ENCODE measurements at regions not wholly inside any gene's neighbourhood (a gene's known extent, or its start where the extent isn't known, plus 50 kb on each side); places are given as distances from the start of the nearest gene placed in this dataset.
"Not testable (repeated sequence)": the region's sequence is repeated elsewhere in the genome, so short reads cannot be mapped to it uniquely, and the experiment has no call there.

GRCh38 chr7:32206987-32207386, 136.8 kb upstream of the PDE1C start:
- peak; percentile 46 for ATAC-seq
- TF ChIP-seq ZFP3 (CRISPR knock-in tag; IDR thresholded peaks at IDR 0.05): no peak
- no peak for TF ChIP-seq ZC3H10 (CRISPR knock-in tag; IDR thresholded peaks at IDR 0.05)
- no peak for TF ChIP-seq TSHZ2 (CRISPR knock-in tag; IDR thresholded peaks at IDR 0.05)
- no peak for TF ChIP-seq TOX (CRISPR knock-in tag; IDR thresholded peaks at IDR 0.05; ENCODE audit: borderline replicate concordance)
- no peak for TF ChIP-seq TCF4 (CRISPR knock-in tag; IDR thresholded peaks at IDR 0.05; ENCODE audit: borderline replicate concordance)
- TF ChIP-seq BACH2 (CRISPR knock-in tag; IDR thresholded peaks at IDR 0.05; ENCODE audit: borderline replicate concordance): no peak
- TF ChIP-seq SNAI2 (CRISPR knock-in tag; IDR thresholded peaks at IDR 0.05): no peak
- TF ChIP-seq OSR1 (CRISPR knock-in tag; IDR thresholded peaks at IDR 0.05): no peak
- TF ChIP-seq ZFP30 (CRISPR knock-in tag; IDR thresholded peaks at IDR 0.05): no peak
- no peak for TF ChIP-seq CSDC2 (CRISPR knock-in tag; IDR thresholded peaks at IDR 0.05)
- no peak for TF ChIP-seq RARB (CRISPR knock-in tag; IDR thresholded peaks at IDR 0.05)
- no peak for TF ChIP-seq PATZ1 (CRISPR knock-in tag; IDR thresholded peaks at IDR 0.05; ENCODE audit: borderline replicate concordance)
- TF ChIP-seq GLIS3 (CRISPR knock-in tag; IDR thresholded peaks at IDR 0.05): no peak
- no peak for TF ChIP-seq CSRNP3 (CRISPR knock-in tag; IDR thresholded peaks at IDR 0.05)
- TF ChIP-seq ESRRG (CRISPR knock-in tag; IDR thresholded peaks at IDR 0.05): no peak
- TF ChIP-seq ZNF8 (CRISPR knock-in tag; IDR thresholded peaks at IDR 0.05): no peak
- no peak for TF ChIP-seq CREB5 (CRISPR knock-in tag; IDR thresholded peaks at IDR 0.05; ENCODE audit: low read depth)
- TF ChIP-seq ARNTL (CRISPR knock-in tag; IDR thresholded peaks at IDR 0.05; ENCODE audit: borderline replicate concordance, low read depth): no peak
- no peak for TF ChIP-seq ZNF70 (CRISPR knock-in tag; IDR thresholded peaks at IDR 0.05)

GRCh38 chr7:32206488-32206887, 136.3 kb upstream of the PDE1C start:
- no peak for ATAC-seq

GRCh38 chr7:32205298-32205824, 135.2 kb upstream of the PDE1C start:
- not testable (repeated sequence) for ATAC-seq

More at GRCh38 chr7:32206488-32206887, 136.3 kb upstream of the PDE1C start:
- TF ChIP-seq CSRNP3 (CRISPR knock-in tag; IDR thresholded peaks at IDR 0.05): no peak
- TF ChIP-seq ISL1 (CRISPR knock-in tag; IDR thresholded peaks at IDR 0.05): no peak
- no peak for TF ChIP-seq ZNF8 (CRISPR knock-in tag; IDR thresholded peaks at IDR 0.05)
- no peak for TF ChIP-seq PATZ1 (CRISPR knock-in tag; IDR thresholded peaks at IDR 0.05; ENCODE audit: borderline replicate concordance)
- no peak for TF ChIP-seq GLIS3 (CRISPR knock-in tag; IDR thresholded peaks at IDR 0.05)
- TF ChIP-seq ESRRG (CRISPR knock-in tag; IDR thresholded peaks at IDR 0.05): no peak
- TF ChIP-seq TCF4 (CRISPR knock-in tag; IDR thresholded peaks at IDR 0.05; ENCODE audit: borderline replicate concordance): no peak
